ENCODE measurements at regions not wholly inside any gene's neighbourhood (a gene's known extent, or its start where the extent isn't known, plus 50 kb on each side); places are given as distances from the start of the nearest gene placed in this dataset.

- no peak for TF ChIP-seq CTCF (IDR thresholded peaks at IDR 0.05; ENCODE audit: control extremely low read depth, extremely low read depth, low read depth, missing control alignments)
- no peak for DNase-seq (ENCODE audit: extremely low spot score)
- ChIA-PET CTCF (interaction anchor here (1.0 to 1.5 kb wide), 2 partner anchors 12 to 31 kb away, joined by 3 to 4 read pairs; no protein-coding TSS in a partner anchor), POLR2A (no interaction called here)
Observed at GRCh38 chr5:154107010-154107409, 68.2 kb downstream of the MFAP3 start.

- POLR2A ChIA-PET: no interaction called here
- no peak for DNase-seq (ENCODE audit: extremely low spot score)
- no peak for TF ChIP-seq CTCF (IDR thresholded peaks at IDR 0.05; ENCODE audit: control extremely low read depth, extremely low read depth, low read depth, missing control alignments)
- CTCF ChIA-PET: interaction anchor here (1.3 to 1.5 kb wide), 3 partner anchors 9 to 414 kb away, joined by 3 to 4 read pairs (median 3); no protein-coding TSS in a partner anchor
Observed at GRCh38 chr5:154107756-154108155, 69.0 kb downstream of the MFAP3 start.

- ChIA-PET POLR2A (no interaction called here), CTCF (interaction anchor here (1.0 to 1.5 kb wide), 4 partner anchors 8 to 412 kb away, joined by 3 to 4 read pairs (median 3); no protein-coding TSS in a partner anchor)
- DNase-seq (ENCODE audit: extremely low spot score): no peak
- no peak for TF ChIP-seq CTCF (IDR thresholded peaks at IDR 0.05; ENCODE audit: control extremely low read depth, extremely low read depth, low read depth, missing control alignments)
Observed at GRCh38 chr5:154109416-154110106, 70.8 kb downstream of the MFAP3 start.

GRCh38 chr5:154110107-154110453, 71.3 kb downstream of the MFAP3 start:
- ChIA-PET POLR2A (no interaction called here), CTCF (interaction anchor here (1.0 kb wide), 1 partner anchor 17 kb away, joined by 4 read pairs; no protein-coding TSS in a partner anchor)
- DNase-seq (ENCODE audit: extremely low spot score): no peak
- no peak for TF ChIP-seq CTCF (IDR thresholded peaks at IDR 0.05; ENCODE audit: control extremely low read depth, extremely low read depth, low read depth, missing control alignments)

GRCh38 chr5:154110716-154111115, 71.9 kb downstream of the MFAP3 start:
- ChIA-PET POLR2A (no interaction called here), CTCF (interaction anchor here (1.5 kb wide), 1 partner anchor 50 kb away, joined by 4 read pairs; no protein-coding TSS in a partner anchor)
- TF ChIP-seq CTCF (IDR thresholded peaks at IDR 0.05; ENCODE audit: control extremely low read depth, extremely low read depth, low read depth, missing control alignments): no peak
- DNase-seq (ENCODE audit: extremely low spot score): no peak

GRCh38 chr5:154111214-154111613, 72.4 kb downstream of the MFAP3 start:
- no peak for TF ChIP-seq CTCF (IDR thresholded peaks at IDR 0.05; ENCODE audit: control extremely low read depth, extremely low read depth, low read depth, missing control alignments)
- ChIA-PET CTCF (interaction anchor here (1.1 to 2.5 kb wide), 5 partner anchors 8 to 49 kb away, joined by 3 to 6 read pairs (median 4); no protein-coding TSS in a partner anchor), POLR2A (no interaction called here)
- DNase-seq (ENCODE audit: extremely low spot score): no peak
